Fibroblast of skin of right biceps (primary cell): ENCODE measurements at regions not wholly inside any gene's neighbourhood (a gene's known extent, or its start where the extent isn't known, plus 50 kb on each side); places are given as distances from the start of the nearest gene placed in this dataset.

ENCODE experiments used
- DNase-seq: peaks from one replicate; pipeline ENCODE4 v3.0.0-alpha.2; 2013

GRCh38 chr2:204187229-204188083 is 250.9 kb downstream of the ICOS start:
- DNase-seq, result no peak

GRCh38 chr2:204191574-204191973 is 255.0 kb downstream of the ICOS start:
- DNase-seq, result no peak

- DNase-seq, result no peak
These were observed 258.9 kb downstream of the ICOS start for GRCh38 chr2:204195498-204195897.

- DNase-seq, result no peak
These were observed 260.9 kb downstream of the ICOS start for GRCh38 chr2:204197336-204198005.

- no peak for DNase-seq
These were observed 262.8 kb downstream of the ICOS start for GRCh38 chr2:204199357-204199756.

- no peak for DNase-seq
These were observed 264.9 kb downstream of the ICOS start for GRCh38 chr2:204201507-204201906.

GRCh38 chr2:204202253-204202652 is 265.7 kb downstream of the ICOS start:
- no peak for DNase-seq

GRCh38 chr2:204203704-204204103 is 267.1 kb downstream of the ICOS start:
- no peak for DNase-seq

GRCh38 chr2:204205082-204205481 is 268.5 kb downstream of the ICOS start:
- DNase-seq, result no peak

- no peak for DNase-seq
These were observed 269.0 kb downstream of the ICOS start for GRCh38 chr2:204205538-204205937.

GRCh38 chr2:204207866-204208265 is 271.3 kb downstream of the ICOS start:
- DNase-seq, result no peak

- no peak for DNase-seq
These were observed 277.0 kb downstream of the ICOS start for GRCh38 chr2:204213588-204213987.

GRCh38 chr2:204218040-204218439 is 281.5 kb downstream of the ICOS start:
- DNase-seq, result no peak

- no peak for DNase-seq
These were observed 282.6 kb downstream of the ICOS start for GRCh38 chr2:204219196-204219595.

- DNase-seq, result no peak
These were observed 284.3 kb downstream of the ICOS start for GRCh38 chr2:204220896-204221295.

GRCh38 chr2:204223046-204223445 is 286.5 kb downstream of the ICOS start:
- DNase-seq, result no peak

GRCh38 chr2:204223544-204223943 is 287.0 kb downstream of the ICOS start:
- no peak for DNase-seq

- DNase-seq, result no peak
These were observed 289.1 kb downstream of the ICOS start for GRCh38 chr2:204225671-204226073.

- no peak for DNase-seq
These were observed 289.8 kb downstream of the ICOS start for GRCh38 chr2:204226305-204226880.

- no peak for DNase-seq
These were observed 291.8 kb downstream of the ICOS start for GRCh38 chr2:204228169-204228886.

GRCh38 chr2:204234248-204234647 is 297.7 kb downstream of the ICOS start:
- no peak for DNase-seq

GRCh38 chr2:204234879-204235278 is 298.3 kb downstream of the ICOS start:
- peak; percentile 17 for DNase-seq

GRCh38 chr2:204237416-204237815 is 300.9 kb downstream of the ICOS start:
- no peak for DNase-seq
